PC-9 (cell line): ENCODE measurements at regions not wholly inside any gene's neighbourhood (a gene's known extent, or its start where the extent isn't known, plus 50 kb on each side); places are given as distances from the start of the nearest gene placed in this dataset.

Source experiments
- BruUV-seq: library from RNA; stranded (reverse); fragments of 400-500 nt; replicated peaks from 2 replicates; lab custom pipeline; 2021; lab: Mats Ljungman, UMichigan
- CTCF ChIA-PET: fragments of 300-600 bp; sonication (Branson Sonifier 250); formaldehyde crosslinking; loops from one replicate; lab custom pipeline; 2022; ENCODE audit warnings: antibody characterized with exemption; lab: Charles Lee
- POLR2A ChIA-PET: fragments of 300-600 bp; sonication (Branson Sonifier 250); formaldehyde crosslinking; loops from one replicate; lab custom pipeline; 2022; ENCODE audit warnings: antibody characterized with exemption; ENCODE audit not compliant: unreplicated experiment; lab: Charles Lee
- DNase-seq, 2 experiments: peaks; one replicate each; pipeline versions ENCODE4 v3.0.0 to v3.0.0-alpha.2; 2015 to 2022; ENCODE audit warnings: mixed read lengths in 1 of 2
- H2AFZ ChIP-seq: fragments of 200-600 bp; sonication (generic); 2 replicates; pipeline ENCODE4 v1.8.1; 2017; ENCODE audit warnings: antibody characterized with exemption
- H3F3A ChIP-seq: fragments of 200-600 bp; sonication (generic); 2 replicates; pipeline ENCODE4 v1.8.1; 2017; ENCODE audit warnings: antibody characterized with exemption, mild to moderate bottlenecking, low read depth; ENCODE audit not compliant: insufficient read depth
- H3K27ac ChIP-seq: fragments of 200-600 bp; sonication (generic); 2 replicates; pipeline ENCODE4 v1.6.1; 2016; ENCODE audit warnings: mixed run types
- H3K27me3 ChIP-seq: fragments of 200-600 bp; sonication (generic); 2 replicates; pipeline ENCODE4 v1.6.1; 2016; ENCODE audit warnings: low read depth, mixed run types; ENCODE audit not compliant: insufficient read depth
- H3K36me3 ChIP-seq: fragments of 200-600 bp; sonication (generic); 2 replicates; pipeline ENCODE4 v1.6.1; 2016; ENCODE audit warnings: low read depth, mixed run types
- H3K4me1 ChIP-seq: fragments of 200-600 bp; sonication (generic); replicated peaks from 2 replicates; pipeline ENCODE4 v1.6.1; 2016; ENCODE audit warnings: mixed run types; ENCODE audit not compliant: insufficient read depth
- H3K4me2 ChIP-seq: fragments of 200-600 bp; sonication (generic); 2 replicates; pipeline ENCODE4 v1.6.1; 2017; ENCODE audit warnings: mixed run types
- H3K4me3 ChIP-seq: fragments of 200-600 bp; sonication (generic); 2 replicates; pipeline ENCODE4 v1.6.1; 2016; ENCODE audit warnings: mixed run types
- H3K79me2 ChIP-seq: fragments of 200-600 bp; sonication (generic); 2 replicates; pipeline ENCODE4 v1.6.1; 2017; ENCODE audit warnings: low read depth, mixed run types
- H3K9me2 ChIP-seq: fragments of 200-600 bp; sonication (generic); 2 replicates; pipeline ENCODE4 v1.8.1; 2017; ENCODE audit warnings: mild to moderate bottlenecking; ENCODE audit not compliant: insufficient read depth
- H3K9me3 ChIP-seq: fragments of 200-600 bp; sonication (generic); 2 replicates; pipeline ENCODE4 v1.8.1; 2016; ENCODE audit warnings: low read depth; ENCODE audit not compliant: insufficient read depth
- H4K20me1 ChIP-seq: fragments of 200-600 bp; sonication (generic); 2 replicates; pipeline ENCODE4 v1.8.1; 2017; ENCODE audit not compliant: insufficient read depth
- CTCF ChIP-seq: fragments of 200-600 bp; sonication (generic); conservative IDR thresholded peaks from 2 replicates; pipeline ENCODE4 v1.6.1; 2017; ENCODE audit warnings: mixed run types, antibody characterized with exemption, mild to moderate bottlenecking, moderate library complexity
- EZH2 ChIP-seq: fragments of 200-600 bp; sonication (generic); IDR thresholded peaks from 2 replicates; pipeline ENCODE4 v1.8.0; 2017; ENCODE audit warnings: antibody characterized with exemption, low read depth
- intact Hi-C: fragments of 100-400 bp; cut with micrococcal nuclease; formaldehyde crosslinking; loops from one replicate; pipeline ENCODE4 v1.10.0; 2022; ENCODE audit not compliant: unreplicated experiment

GRCh38 chr5:114054594-114054993, 307.3 kb upstream of the KCNN2 start:
- intact Hi-C loops: no loop called here
- no peaks in the 10 kb centered on the region for H3F3A ChIP-seq
- H3K36me3 ChIP-seq: no peaks in the 10 kb centered on the region
- H3K79me2 ChIP-seq: no peaks in the 10 kb centered on the region
- no peak for TF ChIP-seq CTCF
- no peak for TF ChIP-seq EZH2
- H2AFZ ChIP-seq: no peak overlapping the region
- H3K27ac ChIP-seq: no peak overlapping the region
- CTCF ChIA-PET: no interaction called here
- no peaks in the 10 kb centered on the region for H3K9me3 ChIP-seq
- H4K20me1 ChIP-seq: no peaks in the 10 kb centered on the region
- peaks cover 14% of the 10 kb centered on the region; the same call in 1 of the 2 replicates for H3K27me3 ChIP-seq
- H3K4me1 ChIP-seq: no peaks in the 10 kb centered on the region
- H3K4me2 ChIP-seq: no peak overlapping the region
- BruUV-seq: no TSS peak
- H3K4me3 ChIP-seq: no peak overlapping the region
- no peaks in the 10 kb centered on the region for H3K9me2 ChIP-seq
- DNase-seq: no peak
- POLR2A ChIA-PET: no interaction called here

- Histone ChIP-seq H3K27ac (no peak overlapping the region), H3F3A (no peaks in the 10 kb centered on the region), H2AFZ (no peak overlapping the region), H4K20me1 (no peaks in the 10 kb centered on the region), H3K36me3 (no peaks in the 10 kb centered on the region), H3K79me2 (no peaks in the 10 kb centered on the region), H3K4me2 (no peak overlapping the region), H3K9me3 (no peaks in the 10 kb centered on the region), H3K4me1 (no peaks in the 10 kb centered on the region), H3K4me3 (no peak overlapping the region), H3K9me2 (no peaks in the 10 kb centered on the region), H3K27me3 (peaks cover 14% of the 10 kb centered on the region; the same call in 1 of the 2 replicates)
- ChIA-PET POLR2A (no interaction called here), CTCF (no interaction called here)
- DNase-seq: no peak
- TF ChIP-seq CTCF (no peak), EZH2 (no peak)
- no TSS peak for BruUV-seq
- intact Hi-C loops: no loop called here
Measured at GRCh38 chr5:114055318-114056184, 306.3 kb upstream of the KCNN2 start.

GRCh38 chr5:114056185-114056538, 305.7 kb upstream of the KCNN2 start:
- ChIA-PET POLR2A (no interaction called here), CTCF (no interaction called here)
- H3K9me2 ChIP-seq: no peaks in the 10 kb centered on the region
- H3K79me2 ChIP-seq: no peaks in the 10 kb centered on the region
- H3K36me3 ChIP-seq: no peaks in the 10 kb centered on the region
- H3F3A ChIP-seq: no peaks in the 10 kb centered on the region
- no peak for DNase-seq
- no peak overlapping the region for H3K4me2 ChIP-seq
- H2AFZ ChIP-seq: no peak overlapping the region
- no peak overlapping the region for H3K27ac ChIP-seq
- H4K20me1 ChIP-seq: no peaks in the 10 kb centered on the region
- peaks cover 14% of the 10 kb centered on the region; the same call in 1 of the 2 replicates for H3K27me3 ChIP-seq
- intact Hi-C loops: no loop called here
- no TSS peak for BruUV-seq
- no peak for TF ChIP-seq EZH2
- no peak overlapping the region for H3K4me3 ChIP-seq
- no peaks in the 10 kb centered on the region for H3K9me3 ChIP-seq
- H3K4me1 ChIP-seq: no peaks in the 10 kb centered on the region
